ENCODE measurements at regions not wholly inside any gene's neighbourhood (a gene's known extent, or its start where the extent isn't known, plus 50 kb on each side); places are given as distances from the start of the nearest gene placed in this dataset.

DNA sequence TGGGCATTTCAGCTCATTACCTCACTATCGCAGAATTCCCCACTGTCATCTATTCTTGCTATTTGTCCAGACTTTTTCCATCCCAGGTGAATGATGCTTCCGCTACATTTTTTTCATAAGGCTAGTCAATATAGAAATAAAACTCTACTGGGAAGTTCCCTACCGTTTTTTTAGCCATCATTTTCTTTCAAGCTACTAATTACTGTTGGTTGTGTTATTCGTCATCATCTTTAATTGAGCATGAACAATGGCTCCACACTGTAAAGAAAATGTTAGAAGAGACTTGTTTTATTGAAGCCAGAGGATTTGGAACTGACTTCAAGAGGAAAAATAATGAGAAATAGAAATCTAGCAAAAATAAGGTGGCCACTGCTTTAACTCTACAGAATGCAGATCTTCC, 265.0 kb downstream of the ZNF608 start:
- Mint-ChIP-seq H3K4me3 (no peak overlapping the region), H3K27ac (no peak overlapping the region), H3K4me1 (no peaks in the 10 kb centered on the region), H3K9me3 (ENCODE audit: insufficient read depth) (no peaks in the 10 kb centered on the region), H3K27me3 (no peaks in the 10 kb centered on the region)
- DNase-seq (no peak), ATAC-seq (ENCODE audit: low read depth) (no peak)
- ChIA-PET POLR2A (no interaction called here), CTCF (no interaction called here)
- Histone ChIP-seq H3K36me3 (replicated peaks in 1 of 2; ENCODE audit: control extremely low read depth in 1 of 2, control insufficient read depth in 1 of 2, extremely low read depth in 1 of 2, insufficient read depth in 2 of 2, low read length in 1 of 2) (no peaks in the 10 kb centered on the region), H4K20me1 (ENCODE audit: control insufficient read depth, insufficient read depth, low read length, poor library complexity, severe bottlenecking) (no peaks in the 10 kb centered on the region), H3K4me3 (ENCODE audit: control extremely low read depth in 1 of 5, extremely low read depth in 1 of 5, insufficient read depth in 1 of 5, low read depth in 2 of 5, low read length in 4 of 5) (no peak overlapping the region), H3K9me3 (ENCODE audit: control extremely low read depth in 1 of 3, control insufficient read depth in 2 of 3, insufficient read depth in 1 of 3, low read length in 2 of 3) (no peaks in the 10 kb centered on the region), H3K27me3 (replicated peaks in 1 of 4; ENCODE audit: control extremely low read depth in 1 of 4, control insufficient read depth in 3 of 4, insufficient read depth in 4 of 4, low read length in 3 of 4) (no peaks in the 10 kb centered on the region), H3K9ac (ENCODE audit: low read length) (no peak overlapping the region), H3K4me1 (ENCODE audit: control insufficient read depth in 2 of 2, insufficient read depth in 2 of 2, low read length in 2 of 2) (no peaks in the 10 kb centered on the region), H3K27ac (ENCODE audit: low read length in 2 of 2) (no peak overlapping the region), H2AFZ (ENCODE audit: insufficient read depth, low read depth, low read length, poor library complexity, severe bottlenecking) (no peak overlapping the region), H3K79me2 (ENCODE audit: control insufficient read depth, insufficient read depth, low read length) (no peaks in the 10 kb centered on the region), H3K4me2 (replicated peaks; ENCODE audit: low read depth, low read length, poor library complexity, severe bottlenecking) (no peak overlapping the region)
- intact Hi-C loops (cut with micrococcal nuclease), result no loop called here
- WGBS (ENCODE audit: insufficient coverage), result no CpG with 5 or more reads among the region's 4 CpGs
- TF ChIP-seq EZH2 (IDR thresholded peaks at IDR 0.05; ENCODE audit: borderline replicate concordance, insufficient read depth, low read depth, low read length, poor library complexity, severe bottlenecking) (no peak), CTCF (IDR thresholded peaks at IDR 0.05) (no peak)

DNA sequence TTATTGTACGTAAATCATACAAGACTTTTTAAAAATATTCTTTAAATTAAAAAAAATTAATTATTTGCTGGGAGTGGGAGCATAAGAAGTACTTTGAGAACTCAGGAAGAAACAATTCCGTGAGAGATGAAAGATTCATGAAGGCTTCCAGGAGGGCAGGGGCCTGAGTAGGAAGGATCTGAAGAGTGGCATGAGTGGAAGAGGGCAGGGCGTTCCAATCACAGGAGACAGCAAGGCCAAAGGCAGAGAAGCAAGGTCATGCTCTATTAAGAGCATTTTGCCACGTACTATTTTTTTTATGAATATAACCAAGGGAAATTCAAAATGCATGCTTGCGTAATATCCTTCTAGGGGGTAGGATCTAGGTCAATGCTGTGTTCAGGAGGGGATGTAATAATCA, 265.5 kb downstream of the ZNF608 start:
- intact Hi-C loops (cut with micrococcal nuclease), result no loop called here
- no peak overlapping the region for H3K27ac Mint-ChIP-seq
- Histone ChIP-seq H3K79me2 (ENCODE audit: control insufficient read depth, insufficient read depth, low read length) (no peaks in the 10 kb centered on the region), H3K4me3 (ENCODE audit: control extremely low read depth in 1 of 5, extremely low read depth in 1 of 5, insufficient read depth in 1 of 5, low read depth in 2 of 5, low read length in 4 of 5) (no peak overlapping the region), H2AFZ (ENCODE audit: insufficient read depth, low read depth, low read length, poor library complexity, severe bottlenecking) (no peak overlapping the region), H3K36me3 (replicated peaks in 1 of 2; ENCODE audit: control extremely low read depth in 1 of 2, control insufficient read depth in 1 of 2, extremely low read depth in 1 of 2, insufficient read depth in 2 of 2, low read length in 1 of 2) (no peaks in the 10 kb centered on the region), H3K4me2 (replicated peaks; ENCODE audit: low read depth, low read length, poor library complexity, severe bottlenecking) (no peak overlapping the region), H3K27ac (ENCODE audit: low read length in 2 of 2) (no peak overlapping the region), H3K9me3 (ENCODE audit: control extremely low read depth in 1 of 3, control insufficient read depth in 2 of 3, insufficient read depth in 1 of 3, low read length in 2 of 3) (no peaks in the 10 kb centered on the region), H3K9ac (ENCODE audit: low read length) (no peak overlapping the region), H4K20me1 (ENCODE audit: control insufficient read depth, insufficient read depth, low read length, poor library complexity, severe bottlenecking) (no peaks in the 10 kb centered on the region), H3K4me1 (ENCODE audit: control insufficient read depth in 2 of 2, insufficient read depth in 2 of 2, low read length in 2 of 2) (no peaks in the 10 kb centered on the region), H3K27me3 (replicated peaks in 1 of 4; ENCODE audit: control extremely low read depth in 1 of 4, control insufficient read depth in 3 of 4, insufficient read depth in 4 of 4, low read length in 3 of 4) (no peaks in the 10 kb centered on the region)
- TF ChIP-seq CTCF (IDR thresholded peaks at IDR 0.05) (no peak), EZH2 (IDR thresholded peaks at IDR 0.05; ENCODE audit: borderline replicate concordance, insufficient read depth, low read depth, low read length, poor library complexity, severe bottlenecking) (no peak)
- POLR2A ChIA-PET, result no interaction called here
- no peaks in the 10 kb centered on the region for H3K9me3 Mint-ChIP-seq (ENCODE audit: insufficient read depth)
- ATAC-seq (ENCODE audit: low read depth) (no peak), DNase-seq (no peak)
- H3K4me1 Mint-ChIP-seq, result no peaks in the 10 kb centered on the region
- no peak overlapping the region for H3K4me3 Mint-ChIP-seq
- WGBS (ENCODE audit: insufficient coverage), result 97% methylated on average over 2 of the region's 5 CpGs
- CTCF ChIA-PET, result no interaction called here
- no peaks in the 10 kb centered on the region for H3K27me3 Mint-ChIP-seq
